ENCODE measurements at regions not wholly inside any gene's neighbourhood (a gene's known extent, or its start where the extent isn't known, plus 50 kb on each side); places are given as distances from the start of the nearest gene placed in this dataset.

- TF ChIP-seq, protein P1, sequence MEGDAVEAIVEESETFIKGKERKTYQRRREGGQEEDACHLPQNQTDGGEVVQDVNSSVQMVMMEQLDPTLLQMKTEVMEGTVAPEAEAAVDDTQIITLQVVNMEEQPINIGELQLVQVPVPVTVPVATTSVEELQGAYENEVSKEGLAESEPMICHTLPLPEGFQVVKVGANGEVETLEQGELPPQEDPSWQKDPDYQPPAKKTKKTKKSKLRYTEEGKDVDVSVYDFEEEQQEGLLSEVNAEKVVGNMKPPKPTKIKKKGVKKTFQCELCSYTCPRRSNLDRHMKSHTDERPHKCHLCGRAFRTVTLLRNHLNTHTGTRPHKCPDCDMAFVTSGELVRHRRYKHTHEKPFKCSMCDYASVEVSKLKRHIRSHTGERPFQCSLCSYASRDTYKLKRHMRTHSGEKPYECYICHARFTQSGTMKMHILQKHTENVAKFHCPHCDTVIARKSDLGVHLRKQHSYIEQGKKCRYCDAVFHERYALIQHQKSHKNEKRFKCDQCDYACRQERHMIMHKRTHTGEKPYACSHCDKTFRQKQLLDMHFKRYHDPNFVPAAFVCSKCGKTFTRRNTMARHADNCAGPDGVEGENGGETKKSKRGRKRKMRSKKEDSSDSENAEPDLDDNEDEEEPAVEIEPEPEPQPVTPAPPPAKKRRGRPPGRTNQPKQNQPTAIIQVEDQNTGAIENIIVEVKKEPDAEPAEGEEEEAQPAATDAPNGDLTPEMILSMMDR (IDR thresholded peaks at IDR 0.05): no peak
- TF ChIP-seq POLR2AphosphoS5 (IDR thresholded peaks at IDR 0.05) (no peak), POLR2A (IDR thresholded peaks at IDR 0.05) (no peak), EP300 (IDR thresholded peaks at IDR 0.05) (no peak)
These were observed 144.5 kb downstream of the ADCYAP1 start for GRCh38 chr18:1049173-1049572.

Measured in stomach (tissue), 4 donors.